CD4-positive, alpha-beta T cell treated with Interleukin-6 for 4 hours (primary cell): ENCODE measurements at regions not wholly inside any gene's neighbourhood (a gene's known extent, or its start where the extent isn't known, plus 50 kb on each side); places are given as distances from the start of the nearest gene placed in this dataset.
A peak's percentile ranks its signal among the peaks of the same experiment; 100 is the strongest.

Source experiments
- DNase-seq: peaks from one replicate; pipeline ENCODE4 v3.0.0-alpha.2; 2020; ENCODE audit warnings: mixed read lengths

DNA sequence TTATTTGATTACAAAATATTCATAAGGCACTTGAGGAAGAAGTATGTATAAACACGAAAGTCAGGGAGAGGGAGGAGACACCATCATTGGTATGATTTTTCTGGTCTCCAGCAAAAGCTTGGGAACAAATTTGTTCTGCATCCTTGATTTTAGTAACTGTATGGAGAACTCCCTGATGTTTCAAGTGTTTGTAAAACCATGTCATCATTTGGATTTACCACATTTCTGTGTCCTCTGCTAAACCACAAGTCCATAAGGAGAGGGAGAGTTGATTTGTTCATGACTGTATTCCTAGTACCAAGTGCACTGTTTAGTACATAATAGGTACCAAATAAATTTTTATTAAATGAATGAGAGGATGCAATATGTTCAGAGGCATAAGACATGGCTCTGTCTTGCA is 181.1 kb downstream of the BTG1 start:
- no peak for DNase-seq

DNA sequence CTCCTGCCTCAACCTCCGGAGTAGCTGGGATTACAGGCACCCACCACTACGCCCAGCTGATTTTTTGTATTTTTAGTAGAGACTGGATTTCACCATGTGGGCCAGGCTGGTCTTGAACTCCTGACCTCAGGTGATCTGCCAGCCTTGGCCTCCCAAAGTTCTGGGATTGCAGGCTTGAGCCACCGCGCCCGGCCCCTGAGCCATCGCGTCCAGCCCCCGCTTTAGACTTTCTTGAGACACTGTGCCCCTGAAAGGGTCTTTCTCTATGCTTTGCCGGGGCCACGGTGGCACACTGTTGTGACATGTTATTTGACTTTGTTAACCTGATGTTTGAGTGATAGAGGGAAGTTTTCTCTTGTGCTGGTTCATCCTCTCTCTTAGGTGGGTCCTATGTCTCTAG is 186.4 kb downstream of the BTG1 start:
- DNase-seq, result no peak

DNA sequence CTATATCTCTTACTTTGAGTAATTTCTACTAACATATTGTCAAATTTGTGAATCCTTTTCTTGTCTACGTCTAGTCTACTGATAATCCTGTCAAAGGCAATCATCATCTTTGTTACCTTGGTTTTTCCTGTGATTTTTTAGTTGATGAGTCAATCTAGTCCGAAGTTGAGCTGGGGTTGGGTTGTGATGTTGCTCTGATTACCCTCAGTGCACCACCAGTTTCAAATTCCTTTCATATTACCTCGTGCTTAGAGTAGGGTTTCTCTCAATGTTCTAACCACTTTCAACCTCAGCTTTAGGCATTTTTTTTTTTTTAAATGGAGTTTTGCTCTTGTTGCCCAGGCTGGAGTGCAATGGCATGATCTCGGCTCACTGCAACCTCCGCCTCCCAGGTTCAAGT is 186.8 kb downstream of the BTG1 start:
- no peak for DNase-seq

DNA sequence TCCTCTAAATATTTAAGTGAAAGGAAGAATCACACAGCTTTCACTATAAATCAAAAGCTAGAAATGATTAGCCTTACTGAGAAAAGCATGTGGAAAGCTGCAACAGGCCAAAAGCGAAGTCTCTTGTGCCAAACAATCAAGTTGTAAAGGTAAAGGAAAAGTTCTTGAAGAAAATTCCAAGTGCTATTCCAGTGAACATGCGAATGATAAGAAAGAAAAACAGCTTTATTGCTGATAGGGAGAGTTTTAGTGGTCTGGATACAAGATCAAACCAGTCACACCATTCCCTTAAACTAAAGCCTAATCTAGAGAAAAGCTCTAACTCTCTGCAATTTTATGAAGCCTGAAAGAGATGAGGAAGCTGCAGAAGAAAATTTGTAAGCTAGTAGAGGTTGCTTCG is 190.9 kb downstream of the BTG1 start:
- no peak for DNase-seq

DNA sequence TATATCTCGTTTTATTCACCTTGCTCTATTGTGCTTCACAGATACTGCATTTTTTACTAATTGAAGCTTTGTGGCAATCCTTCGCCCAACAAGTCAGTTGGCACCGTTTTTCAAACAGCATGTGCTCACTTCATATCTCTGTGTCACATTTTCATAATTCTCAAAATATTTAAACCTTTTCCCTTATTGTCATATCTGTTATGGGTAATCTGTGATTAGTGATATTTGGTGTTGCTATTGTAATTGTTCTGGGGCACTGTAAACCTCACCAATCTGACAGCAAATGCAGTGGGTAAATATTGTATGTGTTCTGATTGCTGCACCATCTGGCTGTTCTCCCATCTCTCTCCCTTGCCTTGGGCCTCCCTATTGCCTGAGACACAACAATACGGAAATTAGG is 191.3 kb downstream of the BTG1 start:
- DNase-seq, result no peak

DNA sequence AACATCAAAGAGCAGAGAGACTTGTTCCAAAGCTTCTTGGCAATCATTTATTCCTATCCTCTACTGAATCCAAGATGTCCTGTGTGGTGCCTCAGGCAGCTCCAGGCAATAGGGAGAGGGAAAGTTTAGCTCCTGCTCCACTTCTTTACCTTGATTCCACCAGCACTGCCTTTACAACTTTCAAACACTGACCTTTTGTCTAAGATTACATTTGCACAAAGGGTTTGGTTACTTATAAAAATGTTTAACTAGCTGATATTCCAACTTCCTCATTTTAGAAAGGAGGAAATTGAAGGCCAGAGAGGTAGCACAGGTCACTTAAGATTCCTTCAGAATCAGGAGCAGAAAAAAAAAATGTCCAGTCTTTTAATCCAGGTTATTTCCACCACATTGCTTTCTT is 192.7 kb downstream of the BTG1 start:
- DNase-seq, result no peak

DNA sequence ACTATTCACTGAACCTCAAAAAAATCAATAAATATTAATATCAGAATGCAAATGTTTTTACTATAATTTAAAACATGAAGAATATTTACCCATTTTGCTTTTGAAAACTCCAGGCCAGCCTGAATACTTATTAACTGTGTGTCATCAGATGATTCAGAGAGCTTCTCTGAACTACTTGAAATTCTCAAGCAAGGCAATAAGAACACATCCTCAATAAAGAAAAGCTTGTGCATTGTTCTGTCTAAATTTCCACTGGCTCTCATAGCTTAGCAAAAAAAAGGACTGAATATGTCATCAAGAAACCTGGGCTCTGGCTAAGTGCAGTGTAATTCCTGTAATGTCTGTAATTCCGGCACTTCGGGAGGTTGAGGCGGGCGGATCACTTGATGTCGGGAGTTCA is 194.1 kb downstream of the BTG1 start:
- DNase-seq, result no peak

DNA sequence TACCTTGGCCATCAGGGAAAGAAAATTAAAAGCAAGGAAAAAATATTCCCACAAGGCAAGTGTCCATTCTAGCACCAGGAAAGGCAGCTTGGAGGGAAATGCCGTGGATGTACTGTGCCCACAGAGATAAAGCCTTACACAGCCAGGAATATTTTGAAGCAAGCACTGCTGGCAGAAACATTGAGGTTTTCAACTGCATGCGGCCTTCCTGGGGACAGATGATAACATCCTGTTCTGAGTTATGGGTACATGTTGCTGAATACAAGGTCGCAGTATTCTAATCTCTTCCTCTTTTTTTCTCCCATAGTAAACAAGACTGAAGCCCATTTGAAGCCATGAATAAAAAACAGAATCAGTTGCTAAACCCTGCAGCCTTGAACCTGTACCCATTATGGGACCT is 197.1 kb downstream of the BTG1 start:
- peak; percentile 27 for DNase-seq

DNA sequence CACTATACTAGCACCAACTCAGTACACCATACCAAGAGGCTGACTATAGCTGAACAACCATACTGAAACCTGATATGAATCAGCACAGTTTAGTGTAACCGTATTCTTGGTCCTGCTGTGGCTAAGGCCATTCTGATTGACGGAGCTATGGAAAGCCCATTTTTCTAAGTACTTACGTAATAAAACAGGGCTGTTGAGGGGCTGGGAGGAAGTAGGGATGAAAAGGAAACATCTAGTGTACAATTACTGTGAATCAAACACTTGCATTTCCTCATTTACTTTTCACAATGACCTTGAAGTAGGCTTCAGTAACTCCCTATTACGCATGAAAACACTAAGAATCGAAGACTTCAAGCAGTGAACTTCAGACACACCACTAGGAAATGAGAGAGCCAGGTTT is 198.2 kb downstream of the BTG1 start:
- DNase-seq, result no peak

DNA sequence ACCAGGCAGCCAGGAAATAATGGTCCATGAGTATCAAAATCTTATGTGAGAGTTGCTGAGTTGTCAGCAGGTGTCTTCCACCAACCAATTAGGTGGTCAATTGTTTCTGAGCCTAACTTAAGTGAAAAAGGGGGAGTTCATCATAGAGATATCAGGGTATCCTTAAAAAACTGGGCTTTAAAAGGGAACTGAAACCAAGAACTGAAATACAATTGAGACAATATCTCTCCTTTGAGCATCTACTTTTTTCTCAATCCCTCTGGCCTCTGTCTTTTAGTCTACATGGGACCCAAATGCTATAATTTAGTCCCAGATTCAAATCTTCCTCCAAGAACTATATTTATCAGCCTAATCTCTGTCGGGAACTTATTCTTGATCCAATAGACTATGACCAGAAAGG is 201.0 kb downstream of the BTG1 start:
- no peak for DNase-seq

DNA sequence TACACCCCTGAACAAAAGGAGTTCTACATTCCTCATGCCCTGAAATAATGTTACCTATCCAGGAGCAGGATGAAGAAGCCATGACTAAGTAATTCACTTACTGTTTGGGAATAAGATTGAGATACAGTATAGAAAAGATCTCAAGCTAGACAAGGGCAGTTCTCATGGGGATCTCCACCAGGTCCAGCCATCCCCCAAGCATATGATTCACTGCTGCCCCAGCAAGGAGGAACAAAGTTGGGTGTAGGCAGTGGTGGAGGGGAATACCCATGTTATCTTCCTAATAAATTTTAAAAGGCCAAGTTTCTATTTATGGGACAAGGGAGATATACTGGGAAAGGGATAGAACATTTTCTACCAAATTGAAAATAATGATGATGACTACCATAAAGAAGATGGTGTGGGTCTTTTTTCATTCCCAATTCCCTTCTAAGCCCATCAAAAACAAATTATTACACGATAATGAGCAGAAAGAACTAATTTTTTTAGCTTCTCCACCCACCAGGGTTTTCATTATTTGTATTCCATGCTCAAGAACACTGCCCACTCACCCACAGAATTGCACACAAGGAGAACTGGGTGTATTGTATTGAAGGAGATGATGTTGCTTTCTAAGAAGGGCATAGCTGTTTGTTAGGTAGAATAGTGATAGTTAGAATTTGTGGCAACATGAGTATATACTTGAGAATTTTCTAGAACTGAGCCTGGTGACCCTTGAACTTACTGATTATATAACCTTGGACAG is 204.6 kb downstream of the BTG1 start:
- no peak for DNase-seq

DNA sequence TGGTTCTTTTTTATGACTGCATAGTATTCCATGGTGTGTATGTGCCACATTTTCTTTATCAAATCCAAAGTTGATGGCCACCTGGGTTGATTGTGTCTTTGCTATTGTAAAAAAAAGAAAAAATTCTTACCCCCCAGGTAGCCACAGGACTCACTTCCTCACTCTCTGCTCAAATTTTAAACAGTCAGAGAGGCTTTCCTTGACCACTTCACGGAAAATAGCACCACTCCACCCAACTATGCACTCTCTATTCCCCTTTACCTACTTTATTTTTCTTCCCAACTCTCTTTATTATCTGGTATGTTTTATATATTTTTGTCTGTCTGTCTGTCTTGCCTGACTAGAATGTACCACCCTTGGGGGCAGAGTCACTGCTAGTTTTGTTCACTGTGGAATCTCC is 205.3 kb downstream of the BTG1 start:
- DNase-seq, result no peak

DNA sequence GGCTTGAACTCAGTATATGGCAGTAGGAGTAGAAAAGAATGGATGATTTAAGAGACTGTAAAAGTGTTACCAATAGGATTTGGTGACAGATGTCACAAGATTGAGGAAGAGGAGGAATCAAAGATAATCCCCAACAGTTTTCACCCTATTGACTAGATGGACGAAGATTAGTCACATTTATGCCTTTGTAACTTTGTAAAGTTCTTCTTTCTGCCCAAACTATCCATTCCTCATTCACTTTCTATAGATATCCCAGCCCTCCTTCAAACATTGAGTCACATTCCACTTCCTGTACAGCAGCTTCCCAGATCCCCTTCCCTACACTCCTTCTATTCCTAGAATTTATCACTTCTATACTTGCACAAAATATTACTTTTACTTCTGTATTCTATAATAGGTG is 207.9 kb downstream of the BTG1 start:
- DNase-seq, result no peak

DNA sequence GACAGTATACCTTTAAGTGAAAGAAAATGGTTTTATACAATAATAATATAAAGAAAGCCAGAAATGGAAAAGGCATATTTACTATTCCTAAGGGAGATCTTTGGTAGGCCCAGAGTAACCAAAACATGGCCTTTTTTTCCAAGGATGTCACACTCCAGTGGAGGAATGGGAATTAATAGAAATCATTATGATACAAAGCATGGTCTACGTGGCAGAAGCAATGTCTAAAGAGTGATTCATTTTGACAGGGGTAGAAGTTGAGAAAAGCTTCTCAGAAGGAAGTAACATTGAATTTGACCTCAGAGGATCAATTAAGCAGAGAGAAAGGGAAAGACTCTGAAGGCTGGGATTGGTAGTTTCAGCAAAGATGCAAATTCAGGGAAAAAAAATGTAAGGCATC is 208.6 kb downstream of the BTG1 start:
- no peak for DNase-seq

DNA sequence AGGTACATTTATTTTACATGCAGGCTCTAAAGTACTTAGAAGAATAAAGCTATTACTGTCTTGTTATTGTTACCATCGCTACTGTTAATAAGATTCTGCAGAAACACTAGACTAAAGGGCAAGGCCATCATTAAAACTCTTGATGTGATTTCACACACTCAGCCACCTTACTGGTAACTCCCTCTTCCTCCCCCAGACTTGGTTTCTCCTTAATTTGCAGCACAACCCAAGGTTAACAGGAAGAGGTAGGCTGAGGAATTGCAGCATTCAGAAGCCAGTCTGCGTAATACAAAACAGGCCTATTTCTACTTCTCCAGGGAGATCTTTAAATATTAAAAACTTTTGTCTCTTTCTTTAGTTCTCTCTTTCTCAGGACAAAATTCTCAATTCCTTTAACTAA is 210.3 kb downstream of the BTG1 start:
- no peak for DNase-seq

DNA sequence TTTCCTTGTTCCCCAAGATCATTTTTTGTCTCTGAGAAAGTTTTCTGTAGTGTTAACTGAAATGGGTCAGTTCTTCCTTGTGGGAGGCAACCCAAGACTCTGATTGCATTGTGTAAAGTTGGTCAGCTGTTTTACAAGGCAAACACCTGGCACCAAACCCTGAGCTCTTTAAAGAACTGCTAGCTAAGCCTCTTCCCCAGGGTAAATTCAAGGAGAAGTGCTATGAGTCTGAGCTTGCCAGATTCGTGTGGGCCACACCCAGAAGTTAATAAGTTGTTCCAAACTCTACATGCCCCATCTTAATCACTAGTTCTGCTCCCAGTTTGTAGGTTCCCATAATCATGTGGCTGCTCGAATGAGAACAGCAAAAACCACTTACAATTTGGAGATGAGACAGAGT is 214.5 kb downstream of the BTG1 start:
- no peak for DNase-seq

DNA sequence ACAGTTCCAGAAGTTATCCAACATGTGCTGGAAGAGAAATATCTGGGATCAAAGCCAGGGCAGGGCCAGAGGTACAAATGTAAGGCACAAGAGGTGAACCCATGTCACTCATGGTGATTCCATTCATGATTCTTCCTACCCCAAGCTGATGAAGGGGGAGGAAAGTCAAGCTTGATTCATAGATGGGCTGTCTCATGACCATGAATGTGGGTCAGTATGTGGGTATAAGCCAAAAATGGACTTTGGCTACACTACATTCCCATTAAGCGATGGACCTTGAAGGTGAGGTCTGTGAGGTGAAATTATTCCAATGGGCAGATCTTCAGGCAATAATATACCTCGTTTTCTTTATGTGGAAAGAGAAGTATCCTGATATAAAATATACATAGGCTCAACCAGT is 217.1 kb downstream of the BTG1 start:
- DNase-seq, result no peak

DNA sequence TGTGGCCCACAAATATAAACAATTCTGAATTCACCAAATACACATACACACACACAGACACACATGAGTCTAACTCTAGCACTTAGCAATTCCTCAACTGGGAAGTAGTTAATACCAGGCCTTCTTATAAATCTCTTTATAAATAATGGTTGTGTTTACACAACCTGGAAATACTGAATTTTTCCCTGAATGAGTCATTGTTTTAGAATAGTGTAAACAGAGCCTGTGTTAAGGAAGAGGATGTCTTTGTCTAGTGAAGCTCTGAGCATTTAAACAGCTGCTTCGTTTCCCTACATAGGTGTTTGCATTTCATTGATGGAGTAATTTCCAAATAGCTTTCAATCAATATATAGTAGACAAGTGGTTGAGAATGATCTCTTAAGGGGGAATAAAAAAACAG is 218.8 kb downstream of the BTG1 start:
- no peak for DNase-seq

DNA sequence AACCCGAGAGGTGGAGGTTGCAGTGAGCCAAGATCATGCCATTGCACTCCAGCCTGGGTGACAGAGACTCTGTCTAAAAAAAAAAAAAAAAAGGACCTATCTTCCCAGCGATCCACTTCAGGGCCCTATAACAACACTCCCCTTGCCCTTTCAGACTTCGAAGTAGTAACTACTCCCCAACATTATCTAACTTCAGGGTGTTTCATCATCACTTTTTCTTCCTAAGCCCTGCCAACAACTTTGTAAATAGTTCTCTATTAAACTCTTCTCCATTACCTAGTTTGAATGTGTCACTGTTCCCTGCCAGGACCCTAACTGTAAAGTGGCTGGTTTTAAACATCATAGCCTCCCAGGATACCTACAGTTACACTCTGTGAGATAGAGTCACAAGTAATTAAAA is 220.8 kb downstream of the BTG1 start:
- no peak for DNase-seq

DNA sequence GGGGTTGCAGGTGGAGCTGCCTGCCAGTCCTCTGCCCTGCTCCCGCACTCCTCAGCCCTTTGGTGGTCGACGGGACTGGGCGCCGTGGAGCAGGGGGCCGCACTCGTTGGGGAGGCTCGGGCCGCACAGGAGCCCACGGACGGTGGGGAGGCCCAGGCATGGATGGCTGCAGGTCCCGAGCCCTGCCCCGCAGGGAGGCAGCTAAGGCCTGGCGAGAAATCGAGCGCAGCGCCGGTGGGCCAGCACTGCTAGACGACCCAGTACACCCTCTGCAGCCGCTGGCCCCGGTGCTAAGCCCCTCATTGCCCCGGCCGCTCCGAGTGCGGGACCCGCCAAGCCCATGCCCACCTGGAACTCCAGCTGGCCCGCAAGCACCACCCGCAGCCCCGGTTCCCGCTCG is 221.8 kb downstream of the BTG1 start:
- DNase-seq, result no peak

DNA sequence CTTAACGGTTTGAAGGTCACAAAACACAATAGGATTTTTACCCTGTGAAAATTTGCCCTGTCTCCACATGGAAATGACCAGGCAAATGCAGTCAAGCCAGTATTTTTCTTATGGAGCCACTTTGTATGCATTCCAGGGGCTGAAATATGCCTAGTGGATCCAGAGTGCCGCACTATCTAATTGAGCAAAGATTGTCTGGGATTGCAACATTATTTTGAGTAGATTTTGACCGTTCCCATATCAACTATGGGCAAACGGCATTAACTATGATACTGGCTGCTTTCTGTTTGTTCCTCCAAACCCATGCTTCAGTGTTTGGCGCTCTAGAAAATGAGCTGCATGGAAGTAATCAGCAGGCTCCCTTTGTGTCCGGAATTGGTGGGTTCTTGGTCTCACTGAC is 223.0 kb downstream of the BTG1 start:
- no peak for DNase-seq

DNA sequence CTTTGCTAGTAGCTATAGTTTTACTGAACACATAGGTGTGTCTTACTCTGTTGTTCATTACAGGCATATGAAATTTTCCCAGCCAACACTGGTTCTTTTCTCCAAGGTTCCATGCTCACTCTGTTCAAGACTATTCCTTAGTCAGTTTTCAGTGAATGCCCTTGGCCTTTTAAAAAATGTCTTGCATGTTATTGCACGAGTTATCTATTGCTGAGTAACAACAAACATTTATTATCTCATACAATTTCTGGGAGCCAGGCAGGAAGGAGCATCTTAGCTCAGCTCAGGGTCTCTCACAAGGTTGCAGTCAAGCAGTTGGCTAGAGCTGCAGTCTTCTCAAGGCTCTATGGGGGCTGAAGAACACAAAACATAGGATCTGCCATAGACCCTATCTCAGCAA is 223.5 kb downstream of the BTG1 start:
- no peak for DNase-seq

DNA sequence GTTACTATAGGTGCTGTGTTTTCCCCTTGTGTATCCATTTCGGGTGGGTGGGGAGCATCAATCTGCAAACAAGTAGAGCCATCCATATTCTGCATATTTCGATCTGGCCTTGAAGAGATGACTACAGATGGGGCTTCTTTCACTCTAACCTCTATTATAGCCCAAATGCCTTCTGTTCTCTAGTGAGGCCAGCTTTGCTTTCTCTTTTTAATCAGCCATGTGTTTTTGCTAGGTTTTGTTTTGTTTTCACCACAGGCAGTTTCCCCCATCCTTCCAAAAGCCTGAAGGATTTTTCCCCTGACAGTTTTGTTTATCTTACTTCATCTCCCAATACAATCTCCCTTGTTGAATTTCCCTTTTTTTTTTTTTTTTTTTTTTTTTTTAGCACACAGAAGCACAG is 224.1 kb downstream of the BTG1 start:
- DNase-seq, result no peak

DNA sequence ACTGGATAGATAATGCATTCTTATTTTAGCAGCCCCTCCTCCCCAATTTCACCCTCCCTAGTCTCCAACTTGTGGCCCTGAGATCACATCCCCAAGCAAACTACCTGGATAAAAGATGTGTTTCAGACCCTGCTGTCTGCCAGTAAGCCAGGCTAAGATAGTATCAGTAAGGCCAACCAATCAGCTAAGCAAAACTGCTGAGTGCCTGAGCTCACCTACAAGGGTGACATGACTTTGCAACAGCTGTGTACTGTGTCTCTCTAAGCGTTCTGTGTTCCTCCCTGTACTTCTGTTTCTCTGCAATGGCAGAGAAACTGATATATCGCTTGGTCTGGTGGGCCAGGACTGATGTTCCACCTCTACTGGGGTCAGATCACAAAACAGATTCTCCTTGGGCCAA is 224.9 kb downstream of the BTG1 start:
- no peak for DNase-seq

DNA sequence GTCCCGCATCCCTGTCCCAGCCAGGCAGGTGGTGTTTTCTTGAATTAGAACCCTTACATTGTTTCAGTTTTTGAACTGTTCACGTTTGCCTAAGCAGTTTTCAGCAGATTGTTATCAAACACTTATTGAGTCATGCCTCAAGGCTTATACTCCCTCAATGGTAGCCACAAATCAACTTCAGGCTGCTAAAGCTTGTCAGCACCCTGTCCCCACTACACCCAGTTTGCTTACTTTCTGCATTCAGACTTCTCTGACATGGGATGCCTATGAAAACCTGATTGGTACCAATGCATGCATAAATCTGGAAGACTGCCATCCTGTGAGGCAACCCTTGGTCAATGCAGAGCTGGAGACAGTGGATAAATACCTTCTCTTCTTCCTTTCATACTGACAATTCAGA is 225.4 kb downstream of the BTG1 start:
- no peak for DNase-seq

DNA sequence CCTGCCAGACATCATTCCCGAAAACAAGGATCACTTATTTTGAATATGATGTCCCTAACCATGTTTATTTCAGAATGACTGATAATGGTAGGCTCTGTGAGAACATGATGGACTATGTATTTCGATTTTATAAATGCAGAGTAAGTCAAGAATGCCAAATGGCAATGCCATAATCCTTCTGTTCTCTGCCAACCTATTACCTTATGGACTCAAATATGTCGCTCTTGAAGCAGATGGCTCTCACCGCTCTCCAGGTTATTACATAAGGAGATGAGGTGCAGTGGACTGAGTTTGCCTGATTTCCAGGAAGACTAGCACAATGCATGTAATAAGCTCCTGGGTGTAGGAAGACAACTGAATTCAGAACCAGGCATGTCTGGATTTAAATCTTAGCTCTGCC is 227.2 kb downstream of the BTG1 start:
- DNase-seq, result no peak
